Mammary epithelial cell (primary cell): ENCODE measurements at regions not wholly inside any gene's neighbourhood (a gene's known extent, or its start where the extent isn't known, plus 50 kb on each side); places are given as distances from the start of the nearest gene placed in this dataset.

Experiments used
- EZH2 ChIP-seq: IDR thresholded peaks from 2 replicates; pipeline ENCODE4 v1.6.1; 2012; ENCODE audit warnings: low read length, inconsistent platforms, borderline replicate concordance
- TF ChIP-seq, protein P1 (sequence below), 2 donors: IDR thresholded peaks in 1 of 2; conservative IDR thresholded peaks in 1 of 2; 2 replicates each; pipeline ENCODE4 v1.5.1; 2011 to 2012; ENCODE audit warnings: inconsistent platforms in 2 of 2, low read length in 2 of 2, mild to moderate bottlenecking in 2 of 2, control low read depth in 1 of 2, low read depth in 1 of 2; ENCODE audit not compliant: insufficient read depth in 1 of 2; ENCODE audit errors: extremely low read depth in 1 of 2

DNA sequence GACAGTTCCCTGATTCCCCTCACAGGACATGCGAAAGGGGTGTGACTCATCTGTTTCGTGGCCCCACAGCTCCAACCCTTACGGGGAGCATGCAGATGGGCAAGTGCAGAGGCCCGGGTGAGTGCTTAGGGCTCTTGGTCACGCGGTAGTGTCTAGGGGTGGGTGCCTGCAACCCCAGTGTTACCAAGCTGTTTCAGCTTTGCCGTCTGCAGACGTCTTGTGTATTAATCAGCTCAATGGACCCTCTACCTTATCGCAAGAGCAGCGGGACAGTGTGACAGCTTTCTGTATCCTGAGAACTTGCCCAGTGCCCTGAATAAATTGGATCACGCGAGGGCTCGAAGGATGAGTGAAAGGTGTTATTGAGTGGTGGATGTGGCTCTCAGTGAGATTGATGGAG lies 816.4 kb upstream of the ANO3 start:
- TF ChIP-seq, protein P1, sequence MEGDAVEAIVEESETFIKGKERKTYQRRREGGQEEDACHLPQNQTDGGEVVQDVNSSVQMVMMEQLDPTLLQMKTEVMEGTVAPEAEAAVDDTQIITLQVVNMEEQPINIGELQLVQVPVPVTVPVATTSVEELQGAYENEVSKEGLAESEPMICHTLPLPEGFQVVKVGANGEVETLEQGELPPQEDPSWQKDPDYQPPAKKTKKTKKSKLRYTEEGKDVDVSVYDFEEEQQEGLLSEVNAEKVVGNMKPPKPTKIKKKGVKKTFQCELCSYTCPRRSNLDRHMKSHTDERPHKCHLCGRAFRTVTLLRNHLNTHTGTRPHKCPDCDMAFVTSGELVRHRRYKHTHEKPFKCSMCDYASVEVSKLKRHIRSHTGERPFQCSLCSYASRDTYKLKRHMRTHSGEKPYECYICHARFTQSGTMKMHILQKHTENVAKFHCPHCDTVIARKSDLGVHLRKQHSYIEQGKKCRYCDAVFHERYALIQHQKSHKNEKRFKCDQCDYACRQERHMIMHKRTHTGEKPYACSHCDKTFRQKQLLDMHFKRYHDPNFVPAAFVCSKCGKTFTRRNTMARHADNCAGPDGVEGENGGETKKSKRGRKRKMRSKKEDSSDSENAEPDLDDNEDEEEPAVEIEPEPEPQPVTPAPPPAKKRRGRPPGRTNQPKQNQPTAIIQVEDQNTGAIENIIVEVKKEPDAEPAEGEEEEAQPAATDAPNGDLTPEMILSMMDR (conservative IDR thresholded peaks at IDR 0.05 in 1 of 2, IDR thresholded peaks at IDR 0.05 in 1 of 2; ENCODE audit: extremely low read depth in 1 of 2, insufficient read depth in 1 of 2, low read depth in 1 of 2, low read length in 2 of 2) = no peak
- TF ChIP-seq EZH2 = no peak
